HEK293 (cell line): ENCODE measurements at regions not wholly inside any gene's neighbourhood (a gene's known extent, or its start where the extent isn't known, plus 50 kb on each side); places are given as distances from the start of the nearest gene placed in this dataset.

Experiments
- CTCF ChIA-PET: fragments of 350-600 bp; formaldehyde crosslinking; extraction: SDS; loops from one replicate; lab custom pipeline; 2021; ENCODE audit warnings: antibody characterized with exemption; lab: Yijun Ruan, JAX
- POLR2A ChIA-PET: fragments of 300-600 bp; formaldehyde crosslinking; extraction: SDS; loops from one replicate; lab custom pipeline; 2020; ENCODE audit warnings: antibody characterized with exemption, inconsistent platforms; lab: Yijun Ruan, JAX
- H3K27ac ChIP-seq: fragments of 200-500 bp; sonication (Bioruptor generic); 2 replicates; pipeline ENCODE4 v1.5.1; 2014; ENCODE audit warnings: low read depth, low read length, control low read depth, inconsistent platforms; ENCODE audit errors: extremely low read depth
- H3K36me3 ChIP-seq, 2 experiments: fragments of 200-500 bp in 1 of 2; sonication (Bioruptor generic) in 1 of 2; 1 replicate in 1 of 2; 2 replicates in 1 of 2; pipeline ENCODE4 v1.5.1; 2014 to 2017; ENCODE audit warnings: inconsistent platforms in 2 of 2, low read length in 2 of 2; ENCODE audit not compliant: control insufficient read depth in 2 of 2, insufficient read depth in 1 of 2
- H3K4me1 ChIP-seq: fragments of 200-500 bp; sonication (Bioruptor generic); 2 replicates; pipeline ENCODE4 v1.5.1; 2014; ENCODE audit warnings: mild to moderate bottlenecking, low read length, inconsistent platforms; ENCODE audit not compliant: control insufficient read depth, insufficient read depth
- H3K4me3 ChIP-seq: 2 replicates; pipeline ENCODE4 v1.5.1; 2011; ENCODE audit warnings: low read depth, mild to moderate bottlenecking, control low read depth, low read length, moderate library complexity
- H3K9me3 ChIP-seq: fragments of 200-500 bp; sonication (Bioruptor generic); 2 replicates; pipeline ENCODE4 v1.5.1; 2014; ENCODE audit warnings: low read depth, low read length, inconsistent platforms; ENCODE audit not compliant: control insufficient read depth, insufficient read depth
- GLI2 ChIP-seq: fragments of 450-650 bp; formaldehyde crosslinking; IDR thresholded peaks from 2 replicates; pipeline ENCODE4; 2017; ENCODE audit warnings: missing biosample characterization, missing genetic modification characterization, low read depth, borderline replicate concordance
- HOXC10 ChIP-seq: sonication (generic); formaldehyde crosslinking; IDR thresholded peaks from 2 replicates; pipeline ENCODE4 v1.8.1; 2023; ENCODE audit warnings: mild to moderate bottlenecking, missing genetic modification reagents
- IKZF3 ChIP-seq: fragments of 450-650 bp; IDR thresholded peaks from 2 replicates; pipeline ENCODE4 v1.5.0; 2018; ENCODE audit warnings: missing biosample characterization, mild to moderate bottlenecking, missing genetic modification characterization, moderate library complexity
- KLF10 ChIP-seq: fragments of 450-650 bp; IDR thresholded peaks from 2 replicates; pipeline ENCODE4 v1.5.1; 2018; ENCODE audit warnings: missing biosample characterization, mild to moderate bottlenecking, missing genetic modification characterization
- KLF16 ChIP-seq: fragments of 450-650 bp; formaldehyde crosslinking; IDR thresholded peaks from 2 replicates; pipeline ENCODE4 v1.5.1; 2017; ENCODE audit warnings: missing biosample characterization, missing genetic modification characterization
- SCRT1 ChIP-seq: fragments of 450-650 bp; formaldehyde crosslinking; IDR thresholded peaks from 2 replicates; pipeline ENCODE4 v1.5.1; 2016; ENCODE audit warnings: missing biosample characterization, missing genetic modification characterization, borderline replicate concordance
- TCF7L2 ChIP-seq: IDR thresholded peaks from 2 replicates; pipeline ENCODE4 v1.6.1; 2011; ENCODE audit warnings: low read depth, mild to moderate bottlenecking, inconsistent platforms, low read length, moderate library complexity, borderline replicate concordance
- YY1 ChIP-seq: fragments of 450-650 bp; formaldehyde crosslinking; IDR thresholded peaks from 2 replicates; pipeline ENCODE4 v1.5.1; 2018; ENCODE audit warnings: missing biosample characterization, missing genetic modification characterization
- ZBTB7A ChIP-seq: fragments of 450-650 bp; formaldehyde crosslinking; IDR thresholded peaks from 2 replicates; pipeline ENCODE4 v1.5.1; 2016; ENCODE audit warnings: low read depth, missing biosample characterization, missing genetic modification characterization
- ZFP41 ChIP-seq: fragments of 450-650 bp; formaldehyde crosslinking; IDR thresholded peaks from 2 replicates; pipeline ENCODE4 v1.5.1; 2016; ENCODE audit warnings: missing biosample characterization, missing genetic modification characterization, borderline replicate concordance
- ZNF202 ChIP-seq: fragments of 450-650 bp; formaldehyde crosslinking; IDR thresholded peaks from 2 replicates; pipeline ENCODE4 v1.5.1; 2016; ENCODE audit warnings: missing biosample characterization, missing genetic modification characterization, borderline replicate concordance
- ZNF211 ChIP-seq: fragments of 450-650 bp; formaldehyde crosslinking; IDR thresholded peaks from 2 replicates; pipeline ENCODE4 v1.5.1; 2016; ENCODE audit warnings: low read depth, missing biosample characterization, missing genetic modification characterization
- ZNF23 ChIP-seq: fragments of 450-650 bp; formaldehyde crosslinking; IDR thresholded peaks from 2 replicates; pipeline ENCODE4 v1.5.1; 2016; ENCODE audit warnings: missing biosample characterization, missing genetic modification characterization, borderline replicate concordance
- ZNF350 ChIP-seq: fragments of 450-650 bp; formaldehyde crosslinking; IDR thresholded peaks from 2 replicates; pipeline ENCODE4 v1.5.0; 2017; ENCODE audit warnings: missing biosample characterization, mild to moderate bottlenecking, missing genetic modification characterization
- ZNF544 ChIP-seq: fragments of 450-650 bp; formaldehyde crosslinking; IDR thresholded peaks from 2 replicates; pipeline ENCODE4 v1.5.0; 2017; ENCODE audit warnings: missing biosample characterization, missing genetic modification characterization
- ZNF555 ChIP-seq: fragments of 450-650 bp; formaldehyde crosslinking; conservative IDR thresholded peaks from 2 replicates; pipeline ENCODE4 v1.5.1; 2017; ENCODE audit warnings: missing biosample characterization, mild to moderate bottlenecking, missing genetic modification characterization, inconsistent platforms
- ZNF558 ChIP-seq: fragments of 450-650 bp; formaldehyde crosslinking; IDR thresholded peaks from 2 replicates; pipeline ENCODE4 v1.5.1; 2016; ENCODE audit warnings: missing biosample characterization, missing genetic modification characterization
- ZNF610 ChIP-seq: fragments of 450-650 bp; formaldehyde crosslinking; IDR thresholded peaks from 2 replicates; pipeline ENCODE4 v1.5.1; 2016; ENCODE audit warnings: missing biosample characterization, missing genetic modification characterization, borderline replicate concordance
- ZNF704 ChIP-seq: fragments of 450-650 bp; formaldehyde crosslinking; IDR thresholded peaks from 2 replicates; pipeline ENCODE4 v1.5.1; 2016; ENCODE audit warnings: missing biosample characterization, missing genetic modification characterization
- ZNF768 ChIP-seq: fragments of 450-650 bp; formaldehyde crosslinking; IDR thresholded peaks from 2 replicates; pipeline ENCODE4 v1.5.1; 2018; ENCODE audit warnings: missing biosample characterization, mild to moderate bottlenecking, missing genetic modification characterization
- ZNF776 ChIP-seq: fragments of 450-650 bp; formaldehyde crosslinking; IDR thresholded peaks from 2 replicates; pipeline ENCODE4 v1.5.0; 2017; ENCODE audit warnings: missing biosample characterization, missing genetic modification characterization, borderline replicate concordance
- ZNF785 ChIP-seq: fragments of 450-650 bp; formaldehyde crosslinking; IDR thresholded peaks from 2 replicates; pipeline ENCODE4 v1.5.1; 2016; ENCODE audit warnings: missing biosample characterization, missing genetic modification characterization
- ZNF830 ChIP-seq: fragments of 450-650 bp; IDR thresholded peaks from 2 replicates; pipeline ENCODE4 v1.5.0; 2018; ENCODE audit warnings: missing biosample characterization, missing genetic modification characterization, low read depth, mild to moderate bottlenecking, moderate library complexity
- TF ChIP-seq, protein P1 (sequence below): fragments of 450-650 bp; formaldehyde crosslinking; IDR thresholded peaks from 2 replicates; pipeline ENCODE4 v1.5.1; 2017; ENCODE audit warnings: missing biosample characterization, missing genetic modification characterization
- TF ChIP-seq, protein P2 (sequence below): fragments of 450-650 bp; formaldehyde crosslinking; IDR thresholded peaks from 2 replicates; pipeline ENCODE4 v1.5.1; 2016; ENCODE audit warnings: missing biosample characterization, missing genetic modification characterization
- TF ChIP-seq, protein P3 (sequence below): fragments of 450-650 bp; formaldehyde crosslinking; IDR thresholded peaks from 2 replicates; pipeline ENCODE4 v1.5.1; 2016; ENCODE audit warnings: missing biosample characterization, missing genetic modification characterization
- TF ChIP-seq, protein P4 (sequence below): fragments of 450-650 bp; formaldehyde crosslinking; IDR thresholded peaks from 2 replicates; pipeline ENCODE4 v1.5.1; 2017; ENCODE audit warnings: missing biosample characterization, missing genetic modification characterization

- Histone ChIP-seq H3K4me1 (no peaks in the 10 kb centered on the region), H3K36me3 (no peaks in the 10 kb centered on the region), H3K4me3 (no peak overlapping the region), H3K9me3 (no peaks in the 10 kb centered on the region), H3K27ac (no peak overlapping the region)
- POLR2A ChIA-PET, result no interaction called here
- TF ChIP-seq TCF7L2, result no peak
- TF ChIP-seq ZNF350 (tag by site-specific recombination), result no peak
- TF ChIP-seq, protein P1, sequence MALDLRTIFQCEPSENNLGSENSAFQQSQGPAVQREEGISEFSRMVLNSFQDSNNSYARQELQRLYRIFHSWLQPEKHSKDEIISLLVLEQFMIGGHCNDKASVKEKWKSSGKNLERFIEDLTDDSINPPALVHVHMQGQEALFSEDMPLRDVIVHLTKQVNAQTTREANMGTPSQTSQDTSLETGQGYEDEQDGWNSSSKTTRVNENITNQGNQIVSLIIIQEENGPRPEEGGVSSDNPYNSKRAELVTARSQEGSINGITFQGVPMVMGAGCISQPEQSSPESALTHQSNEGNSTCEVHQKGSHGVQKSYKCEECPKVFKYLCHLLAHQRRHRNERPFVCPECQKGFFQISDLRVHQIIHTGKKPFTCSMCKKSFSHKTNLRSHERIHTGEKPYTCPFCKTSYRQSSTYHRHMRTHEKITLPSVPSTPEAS (tag by site-specific recombination), result no peak
- TF ChIP-seq ZBTB7A (tag by site-specific recombination), result no peak
- no peak for TF ChIP-seq ZNF830 (tag by site-specific recombination)
- no peak for TF ChIP-seq GLI2 (tag by site-specific recombination)
- TF ChIP-seq YY1 (tag by site-specific recombination), result no peak
- no peak for TF ChIP-seq ZNF610 (tag by site-specific recombination)
- TF ChIP-seq IKZF3 (tag by site-specific recombination), result no peak
- TF ChIP-seq ZNF544 (tag by site-specific recombination), result no peak
- TF ChIP-seq HOXC10 (CRISPR knock-in tag), result no peak
- TF ChIP-seq ZFP41 (tag by site-specific recombination), result no peak
- no peak for TF ChIP-seq ZNF555 (tag by site-specific recombination)
- no peak for TF ChIP-seq KLF10
- CTCF ChIA-PET, result no interaction called here
Measured at GRCh38 chr16:59201821-59202220, 467.7 kb upstream of the GOT2 start.

DNA sequence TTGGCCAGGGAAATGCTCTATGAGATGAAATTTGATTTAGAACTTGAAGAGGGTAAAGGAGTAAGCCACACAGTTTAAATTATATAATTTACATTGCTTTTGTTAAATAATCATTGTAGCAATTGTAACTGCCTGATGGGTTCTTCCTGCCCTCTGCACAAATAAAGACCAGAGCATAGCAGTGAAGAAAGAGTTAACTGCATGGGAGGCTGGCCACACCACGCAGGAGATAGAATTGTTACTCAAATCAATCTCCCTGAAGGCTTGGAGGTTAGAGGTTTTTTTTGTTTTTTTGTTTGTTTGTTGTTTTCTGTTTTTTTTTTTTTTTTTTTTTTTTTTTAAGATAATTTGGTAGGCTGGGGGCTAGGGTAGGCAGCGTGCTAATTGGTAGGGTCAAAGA, 467.0 kb upstream of the GOT2 start:
- no peaks in the 10 kb centered on the region for H3K4me1 ChIP-seq
- H3K36me3 ChIP-seq, result no peaks in the 10 kb centered on the region
- no peak overlapping the region for H3K4me3 ChIP-seq
- H3K9me3 ChIP-seq, result no peaks in the 10 kb centered on the region
- POLR2A ChIA-PET, result no interaction called here
- H3K27ac ChIP-seq, result no peak overlapping the region
- CTCF ChIA-PET, result no interaction called here
- TF ChIP-seq ZNF776 (tag by site-specific recombination) (no peak), ZNF23 (tag by site-specific recombination) (no peak), ZNF704 (no peak), ZNF558 (tag by site-specific recombination) (no peak), ZNF211 (tag by site-specific recombination) (no peak), SCRT1 (tag by site-specific recombination) (no peak), ZNF785 (tag by site-specific recombination) (no peak), ZNF768 (tag by site-specific recombination) (no peak), KLF16 (tag by site-specific recombination) (no peak), ZNF202 (tag by site-specific recombination) (no peak)
- TF ChIP-seq, protein P2, sequence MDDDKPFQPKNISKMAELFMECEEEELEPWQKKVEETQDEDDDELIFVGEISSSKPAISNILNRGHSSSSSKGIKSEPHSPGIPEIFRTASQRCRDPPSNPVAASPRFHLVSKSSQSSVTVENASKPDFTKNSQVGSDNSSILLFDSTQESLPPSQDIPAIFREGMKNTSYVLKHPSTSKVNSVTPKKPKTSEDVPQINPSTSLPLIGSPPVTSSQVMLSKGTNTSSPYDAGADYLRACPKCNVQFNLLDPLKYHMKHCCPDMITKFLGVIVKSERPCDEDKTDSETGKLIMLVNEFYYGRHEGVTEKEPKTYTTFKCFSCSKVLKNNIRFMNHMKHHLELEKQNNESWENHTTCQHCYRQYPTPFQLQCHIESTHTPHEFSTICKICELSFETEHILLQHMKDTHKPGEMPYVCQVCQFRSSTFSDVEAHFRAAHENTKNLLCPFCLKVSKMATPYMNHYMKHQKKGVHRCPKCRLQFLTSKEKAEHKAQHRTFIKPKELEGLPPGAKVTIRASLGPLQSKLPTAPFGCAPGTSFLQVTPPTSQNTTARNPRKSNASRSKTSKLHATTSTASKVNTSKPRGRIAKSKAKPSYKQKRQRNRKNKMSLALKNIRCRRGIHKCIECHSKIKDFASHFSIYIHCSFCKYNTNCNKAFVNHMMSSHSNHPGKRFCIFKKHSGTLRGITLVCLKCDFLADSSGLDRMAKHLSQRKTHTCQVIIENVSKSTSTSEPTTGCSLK (tag by site-specific recombination), result no peak
- TF ChIP-seq, protein P3, sequence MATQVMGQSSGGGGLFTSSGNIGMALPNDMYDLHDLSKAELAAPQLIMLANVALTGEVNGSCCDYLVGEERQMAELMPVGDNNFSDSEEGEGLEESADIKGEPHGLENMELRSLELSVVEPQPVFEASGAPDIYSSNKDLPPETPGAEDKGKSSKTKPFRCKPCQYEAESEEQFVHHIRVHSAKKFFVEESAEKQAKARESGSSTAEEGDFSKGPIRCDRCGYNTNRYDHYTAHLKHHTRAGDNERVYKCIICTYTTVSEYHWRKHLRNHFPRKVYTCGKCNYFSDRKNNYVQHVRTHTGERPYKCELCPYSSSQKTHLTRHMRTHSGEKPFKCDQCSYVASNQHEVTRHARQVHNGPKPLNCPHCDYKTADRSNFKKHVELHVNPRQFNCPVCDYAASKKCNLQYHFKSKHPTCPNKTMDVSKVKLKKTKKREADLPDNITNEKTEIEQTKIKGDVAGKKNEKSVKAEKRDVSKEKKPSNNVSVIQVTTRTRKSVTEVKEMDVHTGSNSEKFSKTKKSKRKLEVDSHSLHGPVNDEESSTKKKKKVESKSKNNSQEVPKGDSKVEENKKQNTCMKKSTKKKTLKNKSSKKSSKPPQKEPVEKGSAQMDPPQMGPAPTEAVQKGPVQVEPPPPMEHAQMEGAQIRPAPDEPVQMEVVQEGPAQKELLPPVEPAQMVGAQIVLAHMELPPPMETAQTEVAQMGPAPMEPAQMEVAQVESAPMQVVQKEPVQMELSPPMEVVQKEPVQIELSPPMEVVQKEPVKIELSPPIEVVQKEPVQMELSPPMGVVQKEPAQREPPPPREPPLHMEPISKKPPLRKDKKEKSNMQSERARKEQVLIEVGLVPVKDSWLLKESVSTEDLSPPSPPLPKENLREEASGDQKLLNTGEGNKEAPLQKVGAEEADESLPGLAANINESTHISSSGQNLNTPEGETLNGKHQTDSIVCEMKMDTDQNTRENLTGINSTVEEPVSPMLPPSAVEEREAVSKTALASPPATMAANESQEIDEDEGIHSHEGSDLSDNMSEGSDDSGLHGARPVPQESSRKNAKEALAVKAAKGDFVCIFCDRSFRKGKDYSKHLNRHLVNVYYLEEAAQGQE (tag by site-specific recombination), result no peak
- TF ChIP-seq, protein P4, sequence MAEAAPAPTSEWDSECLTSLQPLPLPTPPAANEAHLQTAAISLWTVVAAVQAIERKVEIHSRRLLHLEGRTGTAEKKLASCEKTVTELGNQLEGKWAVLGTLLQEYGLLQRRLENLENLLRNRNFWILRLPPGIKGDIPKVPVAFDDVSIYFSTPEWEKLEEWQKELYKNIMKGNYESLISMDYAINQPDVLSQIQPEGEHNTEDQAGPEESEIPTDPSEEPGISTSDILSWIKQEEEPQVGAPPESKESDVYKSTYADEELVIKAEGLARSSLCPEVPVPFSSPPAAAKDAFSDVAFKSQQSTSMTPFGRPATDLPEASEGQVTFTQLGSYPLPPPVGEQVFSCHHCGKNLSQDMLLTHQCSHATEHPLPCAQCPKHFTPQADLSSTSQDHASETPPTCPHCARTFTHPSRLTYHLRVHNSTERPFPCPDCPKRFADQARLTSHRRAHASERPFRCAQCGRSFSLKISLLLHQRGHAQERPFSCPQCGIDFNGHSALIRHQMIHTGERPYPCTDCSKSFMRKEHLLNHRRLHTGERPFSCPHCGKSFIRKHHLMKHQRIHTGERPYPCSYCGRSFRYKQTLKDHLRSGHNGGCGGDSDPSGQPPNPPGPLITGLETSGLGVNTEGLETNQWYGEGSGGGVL (tag by site-specific recombination), result no peak
